Vagina (tissue), 2 donors: ENCODE measurements at regions not wholly inside any gene's neighbourhood (a gene's known extent, or its start where the extent isn't known, plus 50 kb on each side); places are given as distances from the start of the nearest gene placed in this dataset.

Experiments
- POLR2AphosphoS5 ChIP-seq, 2 donors: sonication (generic); formaldehyde crosslinking; IDR thresholded peaks; one replicate each; pipeline ENCODE4 v1.9.0; 2017; ENCODE audit warnings: antibody characterized with exemption in 2 of 2, mild to moderate bottlenecking in 2 of 2, low read depth in 1 of 2; ENCODE audit not compliant: insufficient read depth in 1 of 2
- TF ChIP-seq, protein P1 (sequence below), 3 experiments: fragments of 450-650 bp in 2 of 3; fragments of 200-600 bp in 1 of 3; sonication (generic) in 1 of 3; IDR thresholded peaks; one replicate each; pipeline ENCODE4 v1.5.1; 2017 to 2019; ENCODE audit warnings: antibody characterized with exemption in 3 of 3, mild to moderate bottlenecking in 2 of 3, moderate library complexity in 2 of 3

DNA sequence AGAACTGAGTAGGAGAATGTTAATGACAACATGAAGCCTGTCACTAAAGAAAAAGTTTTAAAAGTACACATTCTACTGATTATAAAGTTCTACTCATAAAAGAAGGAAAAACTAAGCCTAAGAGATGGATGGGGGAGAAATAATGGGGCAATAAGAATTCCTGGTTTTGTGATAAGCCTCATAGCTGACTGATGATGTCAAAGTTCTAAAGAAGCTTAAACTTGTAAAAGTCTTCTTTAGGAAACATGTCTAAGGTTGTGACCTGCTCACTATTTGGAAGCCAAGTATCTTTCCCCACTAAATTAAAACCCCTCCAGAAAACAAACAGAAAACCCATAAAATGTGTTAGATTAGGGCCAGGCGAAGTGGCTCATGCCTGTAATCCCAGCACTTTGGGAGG lies 232.9 kb upstream of the GIMD1 start:
- TF ChIP-seq POLR2AphosphoS5 (IDR thresholded peaks at IDR 0.05; ENCODE audit: insufficient read depth in 1 of 2, low read depth in 1 of 2): no peak
- TF ChIP-seq, protein P1, sequence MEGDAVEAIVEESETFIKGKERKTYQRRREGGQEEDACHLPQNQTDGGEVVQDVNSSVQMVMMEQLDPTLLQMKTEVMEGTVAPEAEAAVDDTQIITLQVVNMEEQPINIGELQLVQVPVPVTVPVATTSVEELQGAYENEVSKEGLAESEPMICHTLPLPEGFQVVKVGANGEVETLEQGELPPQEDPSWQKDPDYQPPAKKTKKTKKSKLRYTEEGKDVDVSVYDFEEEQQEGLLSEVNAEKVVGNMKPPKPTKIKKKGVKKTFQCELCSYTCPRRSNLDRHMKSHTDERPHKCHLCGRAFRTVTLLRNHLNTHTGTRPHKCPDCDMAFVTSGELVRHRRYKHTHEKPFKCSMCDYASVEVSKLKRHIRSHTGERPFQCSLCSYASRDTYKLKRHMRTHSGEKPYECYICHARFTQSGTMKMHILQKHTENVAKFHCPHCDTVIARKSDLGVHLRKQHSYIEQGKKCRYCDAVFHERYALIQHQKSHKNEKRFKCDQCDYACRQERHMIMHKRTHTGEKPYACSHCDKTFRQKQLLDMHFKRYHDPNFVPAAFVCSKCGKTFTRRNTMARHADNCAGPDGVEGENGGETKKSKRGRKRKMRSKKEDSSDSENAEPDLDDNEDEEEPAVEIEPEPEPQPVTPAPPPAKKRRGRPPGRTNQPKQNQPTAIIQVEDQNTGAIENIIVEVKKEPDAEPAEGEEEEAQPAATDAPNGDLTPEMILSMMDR (IDR thresholded peaks at IDR 0.05): no peak
